Heart left ventricle (tissue), 13 donors: ENCODE measurements at regions not wholly inside any gene's neighbourhood (a gene's known extent, or its start where the extent isn't known, plus 50 kb on each side); places are given as distances from the start of the nearest gene placed in this dataset.

Experiments
- CTCF ChIP-seq, 12 donors: fragments of 200-600 bp; sonication (generic) in 4 of 12; IDR thresholded peaks; one replicate each; pipeline versions ENCODE4 v1.5.0 to v1.8.0; 2018 to 2022; ENCODE audit warnings: antibody characterized with exemption in 12 of 12, mild to moderate bottlenecking in 5 of 12
- POLR2A ChIP-seq, 2 donors: fragments of 450-650 bp; IDR thresholded peaks; one replicate each; pipeline ENCODE4 v1.6.1; 2017; ENCODE audit warnings: antibody characterized with exemption in 2 of 2, mild to moderate bottlenecking in 2 of 2, moderate library complexity in 2 of 2
- donor health status: ischemic (EF 13 %, LVEDD 7.1; RV severe dilation, severe dysfunction).
- donor health status: DM: no; HTN: yes; CAD: no.
- donor health status: DM: no; HTN: no; CAD: no.
- donor health status: ischemic (EF 25% LVEDD 6.9; RV normal size, moderate dysfunction).
- donor health status: ischemic (EF 25% LVEDD 5.7; RV mildly dilated, moderate dysfunction).
- donor health status: ischemic (EF 35%, LVEDD 5.7; RV mildly dilated, moderate dysfunction).
- donor health status: nonischemic (EF 11% LVEDD 7.7; RV severe dilation, severe dysfunction).
- donor health status: DM: yes; HTN: yes; CAD: no.
- donor health status: PGD.
- donor health status: ischemic (EF 29% LVEDD 5.4; RV normal size, mild dysfunction).
- donor health status: nonischemic (EF 23%, LVEDD 6.1; RV moderate dilation, normal function).

- TF ChIP-seq CTCF (IDR thresholded peaks at IDR 0.05) (no peak), POLR2A (IDR thresholded peaks at IDR 0.05) (no peak)
Measured at GRCh38 chr9:78150983-78151356, 84.9 kb upstream of the CEP78 start.
